DOHH2 (cell line): ENCODE measurements at regions not wholly inside any gene's neighbourhood (a gene's known extent, or its start where the extent isn't known, plus 50 kb on each side); places are given as distances from the start of the nearest gene placed in this dataset.
"Not testable (repeated sequence)": the region's sequence is repeated elsewhere in the genome, so short reads cannot be mapped to it uniquely, and the experiment has no call there.

Experiments
- H3F3A ChIP-seq: fragments of 200-600 bp; sonication (generic), shearing (Covaris generic); 2 replicates; pipeline ENCODE4 v1.6.0; 2016; ENCODE audit warnings: antibody characterized with exemption, mild to moderate bottlenecking; ENCODE audit not compliant: control insufficient read depth, insufficient read depth
- H3K27ac ChIP-seq: fragments of 200-600 bp; sonication (generic); 2 replicates; pipeline ENCODE4 v1.5.1; 2014; ENCODE audit warnings: low read depth, mild to moderate bottlenecking, low read length, moderate library complexity
- H3K27me3 ChIP-seq: fragments of 200-600 bp; sonication (generic); 2 replicates; pipeline ENCODE4 v1.6.1; 2014; ENCODE audit warnings: mild to moderate bottlenecking, low read length, mixed read lengths; ENCODE audit not compliant: control insufficient read depth
- H3K36me3 ChIP-seq: fragments of 200-600 bp; sonication (generic); 2 replicates; pipeline ENCODE4 v1.6.1; 2014; ENCODE audit warnings: mild to moderate bottlenecking, low read length, moderate library complexity, mixed read lengths; ENCODE audit not compliant: control insufficient read depth
- H3K4me1 ChIP-seq: fragments of 200-600 bp; sonication (generic); 2 replicates; pipeline ENCODE4 v1.6.1; 2014; ENCODE audit warnings: mild to moderate bottlenecking, low read length, mixed read lengths; ENCODE audit not compliant: control insufficient read depth
- H3K4me2 ChIP-seq: fragments of 200-600 bp; sonication (generic); 2 replicates; pipeline ENCODE4 v1.6.0; 2014; ENCODE audit warnings: mild to moderate bottlenecking, low read length, moderate library complexity
- H3K4me3 ChIP-seq: fragments of 200-600 bp; sonication (generic); 2 replicates; pipeline ENCODE4 v1.5.1; 2014; ENCODE audit warnings: mild to moderate bottlenecking, low read length, mixed read lengths
- H3K79me2 ChIP-seq: fragments of 200-600 bp; sonication (generic); 2 replicates; pipeline ENCODE4 v1.6.1; 2014; ENCODE audit warnings: mild to moderate bottlenecking, low read length, mixed read lengths; ENCODE audit not compliant: control insufficient read depth
- H3K9me2 ChIP-seq: fragments of 200-600 bp; sonication (generic); replicated peaks from 2 replicates; pipeline ENCODE4 v1.6.1; 2014; ENCODE audit warnings: mild to moderate bottlenecking, low read length, mixed read lengths; ENCODE audit not compliant: control insufficient read depth
- H3K9me3 ChIP-seq: fragments of 200-600 bp; sonication (generic); 2 replicates; pipeline ENCODE4 v1.6.1; 2014; ENCODE audit warnings: antibody characterized with exemption, low read length, mixed read lengths; ENCODE audit not compliant: control insufficient read depth, insufficient read depth
- H4K20me1 ChIP-seq: fragments of 200-600 bp; sonication (generic); 2 replicates; pipeline ENCODE4 v1.6.0; 2014; ENCODE audit warnings: low read depth, mild to moderate bottlenecking, antibody characterized with exemption, low read length, moderate library complexity; ENCODE audit not compliant: control insufficient read depth, insufficient read depth
- CTCF ChIP-seq: fragments of 200-600 bp; sonication (generic); IDR thresholded peaks from one replicate; pipeline ENCODE4 v1.5.1; 2014; ENCODE audit warnings: antibody characterized with exemption, mild to moderate bottlenecking, low read depth, low read length; ENCODE audit not compliant: poor library complexity, severe bottlenecking
- EZH2phosphoT487 ChIP-seq: fragments of 200-600 bp; sonication (generic); IDR thresholded peaks from 2 replicates; pipeline ENCODE4 v1.6.1; 2017; ENCODE audit warnings: borderline replicate concordance, mild to moderate bottlenecking, antibody characterized with exemption, low read length, moderate library complexity, mixed read lengths

- no peaks in the 10 kb centered on the region for H3K27me3 ChIP-seq
- no peaks in the 10 kb centered on the region for H3K79me2 ChIP-seq
- H3K36me3 ChIP-seq = no peaks in the 10 kb centered on the region
- no peaks in the 10 kb centered on the region for H4K20me1 ChIP-seq
- no peaks in the 10 kb centered on the region for H3K4me1 ChIP-seq
- TF ChIP-seq EZH2phosphoT487 (no peak), CTCF (no peak)
- no peaks in the 10 kb centered on the region for H3K9me3 ChIP-seq
- no peak overlapping the region for H3K27ac ChIP-seq
- no peaks in the 10 kb centered on the region for H3K9me2 ChIP-seq
- no peak overlapping the region for H3K4me2 ChIP-seq
- H3F3A ChIP-seq = no peaks in the 10 kb centered on the region
- H3K4me3 ChIP-seq = no peak overlapping the region
Observed at GRCh38 chr4:106796876-106797275, 239.2 kb downstream of the DKK2 start.

GRCh38 chr4:106795326-106795725 is 240.8 kb downstream of the DKK2 start:
- no peaks in the 10 kb centered on the region for H3K9me2 ChIP-seq
- H3K79me2 ChIP-seq = no peaks in the 10 kb centered on the region
- H3K27ac ChIP-seq = no peak overlapping the region
- no peaks in the 10 kb centered on the region for H3F3A ChIP-seq
- H3K27me3 ChIP-seq = no peaks in the 10 kb centered on the region
- H3K36me3 ChIP-seq = no peaks in the 10 kb centered on the region
- H3K9me3 ChIP-seq = no peaks in the 10 kb centered on the region
- H3K4me2 ChIP-seq = no peak overlapping the region
- no peaks in the 10 kb centered on the region for H4K20me1 ChIP-seq
- TF ChIP-seq CTCF = no peak
- no peak for TF ChIP-seq EZH2phosphoT487
- H3K4me3 ChIP-seq = no peak overlapping the region
- H3K4me1 ChIP-seq = no peaks in the 10 kb centered on the region

GRCh38 chr4:106793933-106794332 is 242.2 kb downstream of the DKK2 start:
- no peaks in the 10 kb centered on the region for H3F3A ChIP-seq
- H3K27ac ChIP-seq = no peak overlapping the region
- no peak overlapping the region for H3K4me3 ChIP-seq
- no peaks in the 10 kb centered on the region for H3K4me1 ChIP-seq
- no peak overlapping the region for H3K4me2 ChIP-seq
- no peaks in the 10 kb centered on the region for H3K9me3 ChIP-seq
- no peaks in the 10 kb centered on the region for H3K36me3 ChIP-seq
- H3K9me2 ChIP-seq = no peaks in the 10 kb centered on the region
- no peaks in the 10 kb centered on the region for H3K27me3 ChIP-seq
- no peaks in the 10 kb centered on the region for H4K20me1 ChIP-seq
- no peaks in the 10 kb centered on the region for H3K79me2 ChIP-seq
- no peak for TF ChIP-seq EZH2phosphoT487
- TF ChIP-seq CTCF = no peak

GRCh38 chr4:106775636-106776035 is 260.5 kb downstream of the DKK2 start:
- H3K36me3 ChIP-seq = no peaks in the 10 kb centered on the region
- H3K4me3 ChIP-seq = no peak overlapping the region
- TF ChIP-seq CTCF = no peak
- H3K27me3 ChIP-seq = no peaks in the 10 kb centered on the region
- H3K27ac ChIP-seq = no peak overlapping the region
- no peak overlapping the region for H3K4me2 ChIP-seq
- H3K9me3 ChIP-seq = no peaks in the 10 kb centered on the region
- no peaks in the 10 kb centered on the region for H3K9me2 ChIP-seq
- no peaks in the 10 kb centered on the region for H3K79me2 ChIP-seq
- no peaks in the 10 kb centered on the region for H3F3A ChIP-seq
- H4K20me1 ChIP-seq = no peaks in the 10 kb centered on the region
- no peaks in the 10 kb centered on the region for H3K4me1 ChIP-seq

GRCh38 chr4:106774055-106774454 is 262.1 kb downstream of the DKK2 start:
- H3K4me2 ChIP-seq, H3K9me2 ChIP-seq, H3K4me3 ChIP-seq, H3K4me1 ChIP-seq, H3F3A ChIP-seq, H3K27me3 ChIP-seq, H3K79me2 ChIP-seq, H3K27ac ChIP-seq, H4K20me1 ChIP-seq, H3K36me3 ChIP-seq, H3K9me3 ChIP-seq: not testable (repeated sequence)
